SK-N-SH treated with all-trans-retinoic acid at 6 μM for 48 hours (cell line): ENCODE measurements at regions not wholly inside any gene's neighbourhood (a gene's known extent, or its start where the extent isn't known, plus 50 kb on each side); places are given as distances from the start of the nearest gene placed in this dataset.

Experiments used
- ATAC-seq: fragments of 200-7000 bp; cut with Tn5 transposase; 3 replicates; pipeline ENCODE4 v1.9.1; 2020; ENCODE audit warnings: mild to moderate bottlenecking, moderate library complexity
- ARNTL ChIP-seq: fragments of 450-650 bp; formaldehyde crosslinking; IDR thresholded peaks from 2 replicates; pipeline ENCODE4 v1.5.0; 2020; ENCODE audit warnings: low read depth, mild to moderate bottlenecking, moderate library complexity, borderline replicate concordance
- BACH2 ChIP-seq: fragments of 250-450 bp; sonication (Bioruptor Pico); IDR thresholded peaks from 2 replicates; pipeline ENCODE4 v1.9.0; 2021; ENCODE audit warnings: mild to moderate bottlenecking, borderline replicate concordance
- CSDC2 ChIP-seq: fragments of 250-450 bp; sonication (Bioruptor Pico); IDR thresholded peaks from 2 replicates; pipeline ENCODE4 v1.5.0; 2020; ENCODE audit warnings: mild to moderate bottlenecking, moderate library complexity
- ESRRG ChIP-seq: fragments of 250-450 bp; sonication (Bioruptor Pico); IDR thresholded peaks from 2 replicates; pipeline ENCODE4 v1.6.1; 2021; ENCODE audit warnings: mild to moderate bottlenecking
- GLIS3 ChIP-seq: fragments of 250-450 bp; sonication (Bioruptor Pico); IDR thresholded peaks from 2 replicates; pipeline ENCODE4 v1.5.0; 2020; ENCODE audit warnings: mild to moderate bottlenecking, moderate library complexity
- ISL1 ChIP-seq: fragments of 250-450 bp; sonication (Bioruptor Pico); IDR thresholded peaks from 2 replicates; pipeline ENCODE4 v2.1.2; 2022; ENCODE audit warnings: mild to moderate bottlenecking, moderate library complexity
- OSR1 ChIP-seq: fragments of 250-450 bp; sonication (Bioruptor Pico); IDR thresholded peaks from 2 replicates; pipeline ENCODE4 v1.8.0; 2022; ENCODE audit warnings: moderate library complexity, mild to moderate bottlenecking, inconsistent platforms
- PPARA ChIP-seq: fragments of 250-450 bp; sonication (Bioruptor Pico); IDR thresholded peaks from 2 replicates; pipeline ENCODE4 v1.5.0; 2020; ENCODE audit warnings: mild to moderate bottlenecking, borderline replicate concordance
- RARB ChIP-seq: fragments of 250-450 bp; sonication (Bioruptor Pico); IDR thresholded peaks from 2 replicates; pipeline ENCODE4 v1.8.0; 2021; ENCODE audit warnings: mild to moderate bottlenecking, moderate library complexity
- SNAI2 ChIP-seq: fragments of 250-450 bp; sonication (Bioruptor Pico); IDR thresholded peaks from 2 replicates; pipeline ENCODE4 v1.5.0; 2020; ENCODE audit warnings: mild to moderate bottlenecking, moderate library complexity
- TCF4 ChIP-seq: fragments of 250-450 bp; sonication (Bioruptor Pico); IDR thresholded peaks from 2 replicates; pipeline ENCODE4 v1.8.0; 2021; ENCODE audit warnings: mild to moderate bottlenecking, moderate library complexity, borderline replicate concordance
- ZC3H10 ChIP-seq: fragments of 250-450 bp; sonication (Bioruptor Pico); IDR thresholded peaks from 2 replicates; pipeline ENCODE4 v1.5.1; 2021; ENCODE audit warnings: mild to moderate bottlenecking, moderate library complexity
- ZFP3 ChIP-seq: fragments of 250-450 bp; sonication (Bioruptor Pico); IDR thresholded peaks from 2 replicates; pipeline ENCODE4 v1.5.0; 2020; ENCODE audit warnings: mild to moderate bottlenecking, moderate library complexity
- ZFP30 ChIP-seq: fragments of 450-650 bp; formaldehyde crosslinking; IDR thresholded peaks from 2 replicates; pipeline ENCODE4 v1.5.0; 2022; ENCODE audit warnings: mild to moderate bottlenecking, moderate library complexity
- ZNF565 ChIP-seq: fragments of 450-650 bp; formaldehyde crosslinking; conservative IDR thresholded peaks from 2 replicates; pipeline ENCODE4 v1.5.0; 2020; ENCODE audit warnings: low read depth, mild to moderate bottlenecking, moderate library complexity
- ZNF70 ChIP-seq: fragments of 450-650 bp; formaldehyde crosslinking; IDR thresholded peaks from 2 replicates; pipeline ENCODE4 v1.5.0; 2020; ENCODE audit warnings: mild to moderate bottlenecking, moderate library complexity
- TF ChIP-seq, protein P1 (sequence below): fragments of 250-450 bp; sonication (Bioruptor Pico); IDR thresholded peaks from 2 replicates; pipeline ENCODE4 v1.5.1; 2020; ENCODE audit warnings: low read depth, mild to moderate bottlenecking, moderate library complexity
- TF ChIP-seq, protein P2 (sequence below): fragments of 250-450 bp; sonication (Bioruptor Pico); IDR thresholded peaks from 2 replicates; pipeline ENCODE4 v1.5.0; 2020; ENCODE audit warnings: mild to moderate bottlenecking, moderate library complexity
- TF ChIP-seq, protein P3 (sequence below): fragments of 250-450 bp; sonication (Bioruptor Pico); IDR thresholded peaks from 2 replicates; pipeline ENCODE4 v1.8.0; 2020; ENCODE audit warnings: mild to moderate bottlenecking, moderate library complexity, borderline replicate concordance
- TF ChIP-seq, protein P4 (sequence below): fragments of 250-450 bp; sonication (Bioruptor Pico); IDR thresholded peaks from 2 replicates; pipeline ENCODE4 v1.8.0; 2021; ENCODE audit warnings: low read depth, mild to moderate bottlenecking, moderate library complexity, borderline replicate concordance

DNA sequence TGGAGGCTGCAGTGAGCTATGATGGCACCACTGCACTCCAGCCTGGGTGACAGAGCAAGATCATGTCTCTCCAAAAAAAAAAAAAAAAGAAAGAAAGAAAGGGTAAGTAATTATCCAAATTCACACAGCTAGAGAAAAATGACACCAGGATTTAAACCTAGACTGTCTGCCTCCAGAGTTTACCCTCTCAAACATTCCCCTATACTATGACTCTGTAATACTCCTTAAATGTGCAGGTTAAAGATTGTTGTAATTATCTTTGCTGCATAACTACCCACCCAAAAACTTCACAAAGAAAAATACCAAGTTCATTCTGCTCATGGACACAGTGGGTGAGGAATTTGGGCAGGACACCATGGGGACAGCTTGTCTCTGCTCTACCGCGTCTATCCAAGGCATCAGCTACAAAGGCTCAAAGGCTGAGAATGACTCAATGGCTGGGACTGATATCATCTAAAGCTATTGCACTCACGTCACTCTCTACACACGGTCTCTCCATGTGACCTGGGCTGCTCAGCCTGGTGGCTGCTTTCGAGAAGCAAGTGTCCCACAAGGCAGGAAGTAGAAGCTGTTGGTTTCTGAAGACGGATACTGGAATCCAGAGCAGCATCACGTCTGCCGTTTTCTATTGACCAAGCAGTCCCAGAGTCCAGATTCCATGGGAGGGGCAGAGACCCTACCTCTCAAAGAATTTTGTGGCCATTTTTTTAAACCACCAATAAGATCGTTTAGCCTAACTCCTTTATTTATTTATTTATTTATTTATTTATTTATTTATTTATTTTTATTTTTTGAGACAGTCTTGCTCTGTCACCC, 185.7 kb upstream of the AUTS2 start:
- peak; percentile 90 for ATAC-seq

DNA sequence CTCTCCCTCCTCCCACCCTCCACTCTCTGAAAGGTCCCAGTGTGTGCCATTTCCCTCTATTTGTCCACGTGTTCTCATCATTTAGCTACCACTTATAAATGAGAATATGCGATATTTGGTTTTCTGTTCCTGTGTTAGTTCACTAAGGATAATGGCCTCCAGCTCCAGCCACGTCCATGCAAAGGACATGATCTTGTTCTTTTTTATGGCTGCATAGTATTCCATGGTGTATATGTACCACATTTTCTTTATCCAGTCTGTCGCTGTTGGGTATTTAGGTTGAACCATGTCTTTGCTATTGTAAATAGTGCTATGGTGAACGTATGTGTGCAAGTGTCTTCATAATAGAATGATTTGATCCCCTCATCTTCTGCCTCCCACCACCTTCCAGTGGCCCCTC, 183.7 kb upstream of the AUTS2 start:
- ATAC-seq: no peak
- TF ChIP-seq PPARA (CRISPR knock-in tag) (no peak), OSR1 (CRISPR knock-in tag) (no peak), ZNF70 (no peak), ARNTL (CRISPR knock-in tag) (no peak), ESRRG (CRISPR knock-in tag) (no peak), ISL1 (CRISPR knock-in tag) (no peak), CSDC2 (CRISPR knock-in tag) (no peak), RARB (no peak), ZNF565 (CRISPR knock-in tag) (no peak), TCF4 (CRISPR knock-in tag) (no peak), ZFP3 (CRISPR knock-in tag) (no peak), BACH2 (CRISPR knock-in tag) (no peak), ZFP30 (CRISPR knock-in tag) (no peak), ZC3H10 (no peak), GLIS3 (CRISPR knock-in tag) (no peak)
- TF ChIP-seq, protein P1, sequence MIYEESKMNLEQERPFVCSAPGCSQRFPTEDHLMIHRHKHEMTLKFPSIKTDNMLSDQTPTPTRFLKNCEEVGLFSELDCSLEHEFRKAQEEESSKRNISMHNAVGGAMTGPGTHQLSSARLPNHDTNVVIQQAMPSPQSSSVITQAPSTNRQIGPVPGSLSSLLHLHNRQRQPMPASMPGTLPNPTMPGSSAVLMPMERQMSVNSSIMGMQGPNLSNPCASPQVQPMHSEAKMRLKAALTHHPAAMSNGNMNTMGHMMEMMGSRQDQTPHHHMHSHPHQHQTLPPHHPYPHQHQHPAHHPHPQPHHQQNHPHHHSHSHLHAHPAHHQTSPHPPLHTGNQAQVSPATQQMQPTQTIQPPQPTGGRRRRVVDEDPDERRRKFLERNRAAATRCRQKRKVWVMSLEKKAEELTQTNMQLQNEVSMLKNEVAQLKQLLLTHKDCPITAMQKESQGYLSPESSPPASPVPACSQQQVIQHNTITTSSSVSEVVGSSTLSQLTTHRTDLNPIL (CRISPR knock-in tag): no peak
- TF ChIP-seq, protein P2, sequence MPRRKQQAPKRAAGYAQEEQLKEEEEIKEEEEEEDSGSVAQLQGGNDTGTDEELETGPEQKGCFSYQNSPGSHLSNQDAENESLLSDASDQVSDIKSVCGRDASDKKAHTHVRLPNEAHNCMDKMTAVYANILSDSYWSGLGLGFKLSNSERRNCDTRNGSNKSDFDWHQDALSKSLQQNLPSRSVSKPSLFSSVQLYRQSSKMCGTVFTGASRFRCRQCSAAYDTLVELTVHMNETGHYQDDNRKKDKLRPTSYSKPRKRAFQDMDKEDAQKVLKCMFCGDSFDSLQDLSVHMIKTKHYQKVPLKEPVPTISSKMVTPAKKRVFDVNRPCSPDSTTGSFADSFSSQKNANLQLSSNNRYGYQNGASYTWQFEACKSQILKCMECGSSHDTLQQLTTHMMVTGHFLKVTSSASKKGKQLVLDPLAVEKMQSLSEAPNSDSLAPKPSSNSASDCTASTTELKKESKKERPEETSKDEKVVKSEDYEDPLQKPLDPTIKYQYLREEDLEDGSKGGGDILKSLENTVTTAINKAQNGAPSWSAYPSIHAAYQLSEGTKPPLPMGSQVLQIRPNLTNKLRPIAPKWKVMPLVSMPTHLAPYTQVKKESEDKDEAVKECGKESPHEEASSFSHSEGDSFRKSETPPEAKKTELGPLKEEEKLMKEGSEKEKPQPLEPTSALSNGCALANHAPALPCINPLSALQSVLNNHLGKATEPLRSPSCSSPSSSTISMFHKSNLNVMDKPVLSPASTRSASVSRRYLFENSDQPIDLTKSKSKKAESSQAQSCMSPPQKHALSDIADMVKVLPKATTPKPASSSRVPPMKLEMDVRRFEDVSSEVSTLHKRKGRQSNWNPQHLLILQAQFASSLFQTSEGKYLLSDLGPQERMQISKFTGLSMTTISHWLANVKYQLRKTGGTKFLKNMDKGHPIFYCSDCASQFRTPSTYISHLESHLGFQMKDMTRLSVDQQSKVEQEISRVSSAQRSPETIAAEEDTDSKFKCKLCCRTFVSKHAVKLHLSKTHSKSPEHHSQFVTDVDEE (CRISPR knock-in tag): no peak
- TF ChIP-seq, protein P3, sequence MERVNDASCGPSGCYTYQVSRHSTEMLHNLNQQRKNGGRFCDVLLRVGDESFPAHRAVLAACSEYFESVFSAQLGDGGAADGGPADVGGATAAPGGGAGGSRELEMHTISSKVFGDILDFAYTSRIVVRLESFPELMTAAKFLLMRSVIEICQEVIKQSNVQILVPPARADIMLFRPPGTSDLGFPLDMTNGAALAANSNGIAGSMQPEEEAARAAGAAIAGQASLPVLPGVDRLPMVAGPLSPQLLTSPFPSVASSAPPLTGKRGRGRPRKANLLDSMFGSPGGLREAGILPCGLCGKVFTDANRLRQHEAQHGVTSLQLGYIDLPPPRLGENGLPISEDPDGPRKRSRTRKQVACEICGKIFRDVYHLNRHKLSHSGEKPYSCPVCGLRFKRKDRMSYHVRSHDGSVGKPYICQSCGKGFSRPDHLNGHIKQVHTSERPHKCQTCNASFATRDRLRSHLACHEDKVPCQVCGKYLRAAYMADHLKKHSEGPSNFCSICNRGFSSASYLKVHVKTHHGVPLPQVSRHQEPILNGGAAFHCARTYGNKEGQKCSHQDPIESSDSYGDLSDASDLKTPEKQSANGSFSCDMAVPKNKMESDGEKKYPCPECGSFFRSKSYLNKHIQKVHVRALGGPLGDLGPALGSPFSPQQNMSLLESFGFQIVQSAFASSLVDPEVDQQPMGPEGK (CRISPR knock-in tag): no peak
- TF ChIP-seq, protein P4, sequence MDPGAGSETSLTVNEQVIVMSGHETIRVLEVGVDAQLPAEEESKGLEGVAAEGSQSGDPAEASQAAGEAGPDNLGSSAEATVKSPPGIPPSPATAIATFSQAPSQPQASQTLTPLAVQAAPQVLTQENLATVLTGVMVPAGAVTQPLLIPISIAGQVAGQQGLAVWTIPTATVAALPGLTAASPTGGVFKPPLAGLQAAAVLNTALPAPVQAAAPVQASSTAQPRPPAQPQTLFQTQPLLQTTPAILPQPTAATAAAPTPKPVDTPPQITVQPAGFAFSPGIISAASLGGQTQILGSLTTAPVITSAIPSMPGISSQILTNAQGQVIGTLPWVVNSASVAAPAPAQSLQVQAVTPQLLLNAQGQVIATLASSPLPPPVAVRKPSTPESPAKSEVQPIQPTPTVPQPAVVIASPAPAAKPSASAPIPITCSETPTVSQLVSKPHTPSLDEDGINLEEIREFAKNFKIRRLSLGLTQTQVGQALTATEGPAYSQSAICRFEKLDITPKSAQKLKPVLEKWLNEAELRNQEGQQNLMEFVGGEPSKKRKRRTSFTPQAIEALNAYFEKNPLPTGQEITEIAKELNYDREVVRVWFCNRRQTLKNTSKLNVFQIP (CRISPR knock-in tag): no peak

More for the DNA sequence above, 185.7 kb upstream of the AUTS2 start:
- TF ChIP-seq ZNF70: no peak
- 0 out of 2 replicates have a peak, but pooled peaks have one; percentile 44 for TF ChIP-seq SNAI2 (CRISPR knock-in tag)
- TF ChIP-seq ISL1 (CRISPR knock-in tag): no peak
- TF ChIP-seq, protein P1 (CRISPR knock-in tag): peak; percentile 83
- TF ChIP-seq, protein P2 (CRISPR knock-in tag): peak; percentile 54; the same call in 1 of the 2 replicates
- TF ChIP-seq ZFP3 (CRISPR knock-in tag): peak; percentile 73
- no peak for TF ChIP-seq GLIS3 (CRISPR knock-in tag)
- TF ChIP-seq, protein P3 (CRISPR knock-in tag): 0 out of 2 replicates have a peak, but pooled peaks have one; percentile 27
- TF ChIP-seq, all 23 proteins: peak for 5
